ENCODE measurements at regions not wholly inside any gene's neighbourhood (a gene's known extent, or its start where the extent isn't known, plus 50 kb on each side); places are given as distances from the start of the nearest gene placed in this dataset.
A peak's percentile ranks its signal among the peaks of the same experiment; 100 is the strongest.

DNA sequence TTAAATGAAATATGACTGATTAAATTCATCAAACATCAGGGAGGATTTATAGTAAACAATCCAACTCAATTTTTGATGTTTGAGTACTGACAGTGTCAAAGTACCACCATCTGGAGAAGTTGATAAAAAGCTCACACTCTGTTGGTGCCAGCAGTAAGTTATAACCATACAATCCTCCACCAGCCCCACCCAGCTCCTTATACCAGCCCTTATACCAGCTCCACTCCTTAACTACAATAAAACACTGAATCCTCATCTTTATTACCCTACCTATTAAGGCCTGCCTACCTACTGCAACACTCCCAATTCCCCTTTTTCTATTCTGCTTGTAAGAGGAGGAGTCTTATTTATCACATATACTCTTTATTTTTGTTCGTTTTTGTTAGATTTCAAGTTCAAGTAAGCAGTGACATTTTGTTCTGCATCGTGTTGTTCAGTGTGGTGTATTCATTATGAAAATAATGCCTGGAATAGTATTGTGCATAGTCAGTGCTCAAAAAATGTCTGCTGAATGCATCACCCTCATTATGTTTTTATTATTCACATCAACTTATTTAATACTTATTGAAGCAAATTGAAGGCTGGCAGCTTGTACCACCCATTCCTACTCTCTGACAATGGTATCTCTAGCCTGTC is 954.7 kb upstream of the ADGRB3 start:
- Histone ChIP-seq H3K27me3 (replicated peaks; ENCODE audit: control insufficient read depth, insufficient read depth, low read length) (no peaks in the 10 kb centered on the region), H3K9me3 (ENCODE audit: control insufficient read depth, low read length) (no peaks in the 10 kb centered on the region), H3K4me1 (ENCODE audit: control insufficient read depth, insufficient read depth, low read length) (no peaks in the 10 kb centered on the region), H3K4me3 (ENCODE audit: low read length) (no peak overlapping the region), H3K36me3 (ENCODE audit: control insufficient read depth, insufficient read depth, low read length, severe bottlenecking) (no peaks in the 10 kb centered on the region), H3K9ac (ENCODE audit: low read length) (no peak overlapping the region)
- peak; percentile 40 for DNase-seq (ENCODE audit: low read depth)

DNA sequence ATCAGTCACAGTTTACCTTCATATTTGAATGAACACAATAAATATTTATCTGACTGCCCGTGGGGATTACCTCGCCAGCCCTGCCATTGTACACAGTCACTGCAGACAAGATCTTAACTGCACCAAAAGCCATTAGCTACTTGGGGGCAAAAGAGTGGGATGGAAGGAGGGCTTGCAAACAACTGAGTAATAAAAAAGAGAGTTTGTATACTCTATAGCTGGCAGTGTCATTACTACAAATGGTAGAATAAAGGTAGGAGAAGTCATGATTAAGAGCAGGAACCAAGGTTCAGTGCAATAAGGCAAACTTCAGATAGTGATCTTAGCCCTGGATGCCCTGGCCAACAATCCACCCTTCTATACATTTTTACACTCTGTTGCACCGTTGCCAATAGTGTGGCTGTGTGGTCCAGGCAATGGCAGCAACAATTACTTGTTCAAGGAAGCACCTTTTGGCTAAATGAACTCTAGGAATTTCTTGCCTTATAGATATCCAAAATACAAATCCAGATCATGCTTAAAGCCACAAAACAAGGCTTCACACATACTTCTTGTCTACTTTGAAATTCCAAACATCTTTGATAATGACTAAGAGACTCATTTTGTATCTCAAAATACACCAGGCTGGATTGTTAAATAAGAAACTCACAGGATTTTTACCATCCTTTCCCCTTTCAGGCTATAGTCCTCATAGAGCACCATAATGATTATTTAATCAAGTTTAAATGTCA is 955.4 kb upstream of the ADGRB3 start:
- Histone ChIP-seq H3K4me3 (ENCODE audit: low read length) (no peak overlapping the region), H3K9ac (ENCODE audit: low read length) (no peak overlapping the region), H3K27me3 (replicated peaks; ENCODE audit: control insufficient read depth, insufficient read depth, low read length) (no peaks in the 10 kb centered on the region), H3K4me1 (ENCODE audit: control insufficient read depth, insufficient read depth, low read length) (no peaks in the 10 kb centered on the region), H3K36me3 (ENCODE audit: control insufficient read depth, insufficient read depth, low read length, severe bottlenecking) (no peaks in the 10 kb centered on the region), H3K9me3 (ENCODE audit: control insufficient read depth, low read length) (no peaks in the 10 kb centered on the region)
- DNase-seq (ENCODE audit: low read depth): peak; percentile 15

DNA sequence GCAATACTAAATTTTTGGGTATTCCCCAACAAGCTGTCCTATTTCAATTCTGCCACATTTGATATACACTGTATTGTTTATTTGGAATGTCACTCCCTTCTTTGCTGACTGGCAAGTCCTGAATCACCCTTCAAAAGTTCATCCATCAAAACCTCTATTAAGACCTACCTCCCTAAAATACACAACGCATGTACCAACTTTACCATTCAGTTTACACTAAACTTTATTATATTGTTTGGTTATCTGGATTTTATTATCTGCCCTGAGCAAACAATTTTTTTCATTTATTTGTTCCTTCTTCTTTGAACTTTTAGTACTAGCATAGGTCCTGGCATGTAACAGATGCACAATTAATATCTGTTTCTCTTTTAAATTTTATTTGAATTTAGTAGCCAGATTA is 958.2 kb upstream of the ADGRB3 start:
- no peaks in the 10 kb centered on the region for H3K27me3 ChIP-seq (replicated peaks; ENCODE audit: control insufficient read depth, insufficient read depth, low read length)
- no peak overlapping the region for H3K4me3 ChIP-seq (ENCODE audit: low read length)
- H3K9ac ChIP-seq (ENCODE audit: low read length): no peak overlapping the region
- no peak for DNase-seq (ENCODE audit: low read depth)
- no peaks in the 10 kb centered on the region for H3K36me3 ChIP-seq (ENCODE audit: control insufficient read depth, insufficient read depth, low read length, severe bottlenecking)
- peaks cover 4% of the 10 kb centered on the region for H3K9me3 ChIP-seq (ENCODE audit: control insufficient read depth, low read length)
- H3K4me1 ChIP-seq (ENCODE audit: control insufficient read depth, insufficient read depth, low read length): no peaks in the 10 kb centered on the region

GRCh38 chr6:67667637-67668422 is 967.3 kb upstream of the ADGRB3 start:
- H3K36me3 ChIP-seq (ENCODE audit: control insufficient read depth, insufficient read depth, low read length, severe bottlenecking): no peaks in the 10 kb centered on the region
- DNase-seq (ENCODE audit: low read depth): no peak
- H3K9me3 ChIP-seq (ENCODE audit: control insufficient read depth, low read length): peaks cover 21% of the 10 kb centered on the region
- H3K4me1 ChIP-seq (ENCODE audit: control insufficient read depth, insufficient read depth, low read length): no peaks in the 10 kb centered on the region
- no peak overlapping the region for H3K9ac ChIP-seq (ENCODE audit: low read length)
- H3K27me3 ChIP-seq (replicated peaks; ENCODE audit: control insufficient read depth, insufficient read depth, low read length): no peaks in the 10 kb centered on the region
- no peak overlapping the region for H3K4me3 ChIP-seq (ENCODE audit: low read length)

GRCh38 chr6:67666177-67666964 is 968.7 kb upstream of the ADGRB3 start:
- peaks cover 13% of the 10 kb centered on the region for H3K9me3 ChIP-seq (ENCODE audit: control insufficient read depth, low read length)
- no peaks in the 10 kb centered on the region for H3K36me3 ChIP-seq (ENCODE audit: control insufficient read depth, insufficient read depth, low read length, severe bottlenecking)
- DNase-seq (ENCODE audit: low read depth): no peak
- H3K4me1 ChIP-seq (ENCODE audit: control insufficient read depth, insufficient read depth, low read length): no peaks in the 10 kb centered on the region
- no peaks in the 10 kb centered on the region for H3K27me3 ChIP-seq (replicated peaks; ENCODE audit: control insufficient read depth, insufficient read depth, low read length)
- H3K9ac ChIP-seq (ENCODE audit: low read length): no peak overlapping the region
- no peak overlapping the region for H3K4me3 ChIP-seq (ENCODE audit: low read length)

GRCh38 chr6:67664942-67665341 is 970.1 kb upstream of the ADGRB3 start:
- H3K9ac ChIP-seq (ENCODE audit: low read length): no peak overlapping the region
- H3K27me3 ChIP-seq (replicated peaks; ENCODE audit: control insufficient read depth, insufficient read depth, low read length): no peaks in the 10 kb centered on the region
- no peak for DNase-seq (ENCODE audit: low read depth)
- H3K4me1 ChIP-seq (ENCODE audit: control insufficient read depth, insufficient read depth, low read length): no peaks in the 10 kb centered on the region
- peaks cover 2% of the 10 kb centered on the region for H3K9me3 ChIP-seq (ENCODE audit: control insufficient read depth, low read length)
- no peak overlapping the region for H3K4me3 ChIP-seq (ENCODE audit: low read length)
- no peaks in the 10 kb centered on the region for H3K36me3 ChIP-seq (ENCODE audit: control insufficient read depth, insufficient read depth, low read length, severe bottlenecking)

DNA sequence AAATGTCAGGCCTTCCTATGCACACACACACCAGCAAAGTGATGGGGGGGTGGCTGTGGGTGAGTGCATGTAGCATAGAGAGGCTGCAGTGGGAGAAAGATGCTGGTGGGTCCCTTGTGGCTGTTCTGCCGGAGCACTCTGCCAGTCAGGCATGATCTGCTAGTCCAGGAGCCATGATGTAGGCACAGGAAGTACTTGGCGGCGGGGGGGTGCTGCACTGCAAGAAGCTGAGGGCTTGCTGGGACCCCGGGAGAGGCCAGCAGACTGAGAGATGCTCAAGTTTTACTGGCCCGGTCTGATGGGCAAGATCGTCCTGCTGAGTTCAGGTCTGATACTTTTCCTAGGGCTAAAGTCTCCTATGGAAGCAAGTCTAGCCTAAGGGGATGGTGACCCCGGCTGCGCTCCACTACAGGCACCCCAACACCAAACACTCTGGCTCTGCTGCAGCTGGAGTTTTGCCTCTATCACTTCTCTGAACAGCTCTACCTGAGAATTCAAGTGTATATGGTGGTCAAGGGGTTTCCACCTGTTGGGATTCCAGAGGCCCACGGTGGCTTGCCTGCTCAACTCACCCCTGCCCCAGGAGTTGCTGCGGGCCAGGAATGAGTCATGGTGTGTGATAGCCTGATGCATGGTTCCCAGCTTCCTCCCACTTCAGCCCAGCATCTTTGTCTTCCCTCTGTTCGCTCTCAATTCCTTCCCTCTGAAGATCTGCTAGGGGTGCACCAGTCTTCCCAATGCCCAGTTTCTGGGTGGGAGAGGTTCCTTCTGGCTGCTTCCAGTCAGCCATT is 971.8 kb upstream of the ADGRB3 start:
- H3K4me1 ChIP-seq (ENCODE audit: control insufficient read depth, insufficient read depth, low read length): no peaks in the 10 kb centered on the region
- no peak overlapping the region for H3K9ac ChIP-seq (ENCODE audit: low read length)
- DNase-seq (ENCODE audit: low read depth): no peak
- H3K4me3 ChIP-seq (ENCODE audit: low read length): no peak overlapping the region
- no peaks in the 10 kb centered on the region for H3K9me3 ChIP-seq (ENCODE audit: control insufficient read depth, low read length)
- no peaks in the 10 kb centered on the region for H3K27me3 ChIP-seq (replicated peaks; ENCODE audit: control insufficient read depth, insufficient read depth, low read length)
- H3K36me3 ChIP-seq (ENCODE audit: control insufficient read depth, insufficient read depth, low read length, severe bottlenecking): no peaks in the 10 kb centered on the region

DNA sequence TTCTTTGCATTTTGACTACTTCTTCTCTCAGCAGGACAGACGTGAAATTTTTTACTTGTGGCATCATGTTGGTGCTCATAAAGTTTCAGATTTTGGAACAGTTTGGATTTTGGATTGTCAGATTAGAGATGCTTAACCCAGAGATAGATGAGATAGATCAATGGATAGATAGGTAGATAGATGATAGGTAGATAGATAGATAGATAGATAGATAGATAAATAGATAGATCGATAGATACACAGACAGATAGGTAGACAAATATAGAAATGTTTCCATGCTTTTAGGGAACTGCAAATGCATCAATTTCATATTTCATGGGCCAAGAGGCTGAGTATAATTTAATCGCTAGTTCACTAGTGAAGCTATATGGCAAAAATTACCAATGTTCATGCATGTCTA is 981.5 kb upstream of the ADGRB3 start:
- no peak overlapping the region for H3K4me3 ChIP-seq (ENCODE audit: low read length)
- no peaks in the 10 kb centered on the region for H3K4me1 ChIP-seq (ENCODE audit: control insufficient read depth, insufficient read depth, low read length)
- H3K36me3 ChIP-seq (ENCODE audit: control insufficient read depth, insufficient read depth, low read length, severe bottlenecking): no peaks in the 10 kb centered on the region
- no peaks in the 10 kb centered on the region for H3K27me3 ChIP-seq (replicated peaks; ENCODE audit: control insufficient read depth, insufficient read depth, low read length)
- H3K9ac ChIP-seq (ENCODE audit: low read length): no peak overlapping the region
- DNase-seq (ENCODE audit: low read depth): no peak
- no peaks in the 10 kb centered on the region for H3K9me3 ChIP-seq (ENCODE audit: control insufficient read depth, low read length)

DNA sequence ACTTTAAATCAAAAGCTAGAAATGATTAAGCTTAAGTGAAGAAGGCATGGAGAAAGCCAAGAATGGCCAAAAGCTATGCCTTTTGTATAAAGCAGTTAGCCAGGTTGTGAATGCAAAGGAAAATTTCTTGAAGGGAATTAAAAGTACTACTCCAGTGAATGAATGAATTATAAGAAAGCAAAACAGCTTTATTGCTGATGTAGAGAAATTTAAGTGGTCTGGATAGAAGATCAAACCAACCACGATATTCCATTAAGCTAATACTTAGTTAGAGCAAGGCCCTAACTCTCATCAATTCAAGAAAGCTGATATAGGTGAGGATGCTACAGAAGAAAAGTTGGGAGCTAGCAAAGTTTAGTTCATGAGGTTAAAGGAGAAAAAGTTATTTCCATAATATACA is 988.5 kb upstream of the ADGRB3 start:
- H3K9me3 ChIP-seq (ENCODE audit: control insufficient read depth, low read length): no peaks in the 10 kb centered on the region
- H3K4me3 ChIP-seq (ENCODE audit: low read length): no peak overlapping the region
- H3K4me1 ChIP-seq (ENCODE audit: control insufficient read depth, insufficient read depth, low read length): no peaks in the 10 kb centered on the region
- no peaks in the 10 kb centered on the region for H3K27me3 ChIP-seq (replicated peaks; ENCODE audit: control insufficient read depth, insufficient read depth, low read length)
- H3K36me3 ChIP-seq (ENCODE audit: control insufficient read depth, insufficient read depth, low read length, severe bottlenecking): no peaks in the 10 kb centered on the region
- H3K9ac ChIP-seq (ENCODE audit: low read length): no peak overlapping the region
- no peak for DNase-seq (ENCODE audit: low read depth)

DNA sequence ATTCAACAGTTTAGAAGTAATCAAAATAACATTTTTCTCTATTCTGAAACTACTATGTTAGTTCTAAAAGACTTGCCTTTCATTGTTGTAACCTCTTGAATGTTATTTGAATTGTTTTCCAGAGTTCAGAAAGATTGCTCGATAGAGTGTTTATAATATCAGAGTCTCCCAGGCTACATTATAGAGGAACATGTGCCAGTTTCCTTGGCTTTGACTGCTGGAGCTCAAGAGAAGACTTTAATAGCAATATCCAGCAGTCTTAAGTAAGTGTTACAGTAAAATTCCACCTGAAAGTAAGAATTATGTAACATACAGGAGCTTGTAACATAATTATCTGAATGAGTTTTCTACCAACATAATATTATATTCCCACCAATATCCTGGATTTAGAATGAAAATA is 991.8 kb upstream of the ADGRB3 start:
- Histone ChIP-seq H3K36me3 (ENCODE audit: control insufficient read depth, insufficient read depth, low read length, severe bottlenecking) (no peaks in the 10 kb centered on the region), H3K9ac (ENCODE audit: low read length) (no peak overlapping the region), H3K4me1 (ENCODE audit: control insufficient read depth, insufficient read depth, low read length) (no peaks in the 10 kb centered on the region), H3K27me3 (replicated peaks; ENCODE audit: control insufficient read depth, insufficient read depth, low read length) (no peaks in the 10 kb centered on the region), H3K9me3 (ENCODE audit: control insufficient read depth, low read length) (no peaks in the 10 kb centered on the region), H3K4me3 (ENCODE audit: low read length) (no peak overlapping the region)
- DNase-seq (ENCODE audit: low read depth): no peak
